RWPE2 (cell line): ENCODE measurements at regions not wholly inside any gene's neighbourhood (a gene's known extent, or its start where the extent isn't known, plus 50 kb on each side); places are given as distances from the start of the nearest gene placed in this dataset.

Experiments used
- ATAC-seq: fragments of 200-7000 bp; cut with Tn5 transposase; 3 replicates; pipeline ENCODE4 v1.9.1; 2021; ENCODE audit warnings: low read depth
- DNase-seq: peaks from one replicate; pipeline ENCODE4 v3.0.0-alpha.2; 2020; ENCODE audit warnings: low spot score
- H3K27ac ChIP-seq: fragments of 450-650 bp; 2 replicates; pipeline ENCODE4 v1.5.1; 2017; ENCODE audit warnings: mild to moderate bottlenecking; ENCODE audit not compliant: poor library complexity, severe bottlenecking
- H3K27me3 ChIP-seq: fragments of 250-450 bp; sonication (Bioruptor Pico); 2 replicates; pipeline ENCODE4 v1.5.1; 2021; ENCODE audit warnings: mild to moderate bottlenecking, moderate library complexity; ENCODE audit not compliant: insufficient read depth, poor library complexity, severe bottlenecking
- H3K36me3 ChIP-seq: fragments of 250-450 bp; sonication (Bioruptor Pico); 2 replicates; pipeline ENCODE4 v1.5.1; 2020; ENCODE audit warnings: low read depth, mild to moderate bottlenecking, moderate library complexity
- H3K4me1 ChIP-seq: fragments of 250-450 bp; sonication (Bioruptor Pico); 2 replicates; pipeline ENCODE4 v1.5.1; 2021; ENCODE audit warnings: mild to moderate bottlenecking, moderate library complexity; ENCODE audit not compliant: insufficient read depth, poor library complexity, severe bottlenecking
- H3K4me3 ChIP-seq: fragments of 250-450 bp; sonication (Bioruptor Pico); 2 replicates; pipeline ENCODE4 v1.5.1; 2021; ENCODE audit warnings: mild to moderate bottlenecking, moderate library complexity; ENCODE audit not compliant: severe bottlenecking
- H3K9me3 ChIP-seq: fragments of 250-450 bp; sonication (Bioruptor Pico); 2 replicates; pipeline ENCODE4 v1.5.1; 2021; ENCODE audit warnings: mild to moderate bottlenecking, moderate library complexity; ENCODE audit not compliant: severe bottlenecking
- TF ChIP-seq, protein P1 (sequence below): fragments of 450-650 bp; IDR thresholded peaks from one replicate; pipeline ENCODE4 v1.5.1; 2017; ENCODE audit warnings: mild to moderate bottlenecking, moderate library complexity; ENCODE audit not compliant: poor library complexity, severe bottlenecking

DNA sequence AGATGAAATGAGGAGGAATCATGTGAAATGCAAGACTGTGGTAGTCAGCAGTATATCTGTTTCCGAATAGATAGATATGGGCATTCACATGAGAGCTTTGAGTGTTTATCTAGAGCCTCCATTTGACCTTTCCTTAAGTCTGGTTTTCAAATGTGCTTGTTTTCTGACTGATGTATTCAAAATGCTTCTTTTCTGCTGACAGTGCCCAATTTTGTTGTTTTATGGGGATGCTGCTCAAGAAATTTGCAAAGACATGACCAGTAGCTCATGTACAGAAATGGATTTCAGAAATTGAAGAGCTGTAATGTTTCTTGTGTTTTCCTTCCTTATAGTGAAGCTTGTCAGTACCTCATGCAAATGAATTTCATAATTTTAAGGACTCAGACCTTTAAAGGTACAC, 903.4 kb upstream of the CDH8 start:
- TF ChIP-seq, protein P1, sequence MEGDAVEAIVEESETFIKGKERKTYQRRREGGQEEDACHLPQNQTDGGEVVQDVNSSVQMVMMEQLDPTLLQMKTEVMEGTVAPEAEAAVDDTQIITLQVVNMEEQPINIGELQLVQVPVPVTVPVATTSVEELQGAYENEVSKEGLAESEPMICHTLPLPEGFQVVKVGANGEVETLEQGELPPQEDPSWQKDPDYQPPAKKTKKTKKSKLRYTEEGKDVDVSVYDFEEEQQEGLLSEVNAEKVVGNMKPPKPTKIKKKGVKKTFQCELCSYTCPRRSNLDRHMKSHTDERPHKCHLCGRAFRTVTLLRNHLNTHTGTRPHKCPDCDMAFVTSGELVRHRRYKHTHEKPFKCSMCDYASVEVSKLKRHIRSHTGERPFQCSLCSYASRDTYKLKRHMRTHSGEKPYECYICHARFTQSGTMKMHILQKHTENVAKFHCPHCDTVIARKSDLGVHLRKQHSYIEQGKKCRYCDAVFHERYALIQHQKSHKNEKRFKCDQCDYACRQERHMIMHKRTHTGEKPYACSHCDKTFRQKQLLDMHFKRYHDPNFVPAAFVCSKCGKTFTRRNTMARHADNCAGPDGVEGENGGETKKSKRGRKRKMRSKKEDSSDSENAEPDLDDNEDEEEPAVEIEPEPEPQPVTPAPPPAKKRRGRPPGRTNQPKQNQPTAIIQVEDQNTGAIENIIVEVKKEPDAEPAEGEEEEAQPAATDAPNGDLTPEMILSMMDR: no peak
- H3K27ac ChIP-seq: no peak overlapping the region
- no peaks in the 10 kb centered on the region for H3K36me3 ChIP-seq
- ATAC-seq: no peak
- no peaks in the 10 kb centered on the region for H3K4me1 ChIP-seq
- no peak for DNase-seq
- no peaks in the 10 kb centered on the region for H3K27me3 ChIP-seq
- H3K9me3 ChIP-seq: no peaks in the 10 kb centered on the region
- H3K4me3 ChIP-seq: no peak overlapping the region

DNA sequence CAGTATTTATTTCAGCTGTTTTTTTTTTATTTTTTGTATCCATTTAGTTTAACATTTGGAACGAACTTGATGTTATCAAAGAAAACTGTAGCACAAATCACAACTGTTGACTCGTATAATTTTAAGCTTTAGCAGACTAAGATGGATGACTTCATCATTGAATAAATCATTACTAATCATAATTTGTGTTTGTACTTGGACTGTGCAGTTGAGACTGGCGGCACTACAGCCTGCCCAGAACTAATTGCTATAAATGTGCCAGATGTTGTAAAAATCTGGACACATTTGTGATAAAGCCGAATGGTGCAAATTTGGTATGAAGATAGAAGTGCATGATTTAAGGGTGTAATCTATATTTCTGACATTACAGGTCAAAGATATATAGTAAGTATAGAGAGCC, 897.7 kb upstream of the CDH8 start:
- H3K36me3 ChIP-seq: no peaks in the 10 kb centered on the region
- no peak overlapping the region for H3K27ac ChIP-seq
- H3K27me3 ChIP-seq: peaks cover 4% of the 10 kb centered on the region
- no peak for ATAC-seq
- H3K9me3 ChIP-seq: no peaks in the 10 kb centered on the region
- no peaks in the 10 kb centered on the region for H3K4me1 ChIP-seq
- TF ChIP-seq, protein P1: no peak
- H3K4me3 ChIP-seq: no peak overlapping the region
- no peak for DNase-seq

DNA sequence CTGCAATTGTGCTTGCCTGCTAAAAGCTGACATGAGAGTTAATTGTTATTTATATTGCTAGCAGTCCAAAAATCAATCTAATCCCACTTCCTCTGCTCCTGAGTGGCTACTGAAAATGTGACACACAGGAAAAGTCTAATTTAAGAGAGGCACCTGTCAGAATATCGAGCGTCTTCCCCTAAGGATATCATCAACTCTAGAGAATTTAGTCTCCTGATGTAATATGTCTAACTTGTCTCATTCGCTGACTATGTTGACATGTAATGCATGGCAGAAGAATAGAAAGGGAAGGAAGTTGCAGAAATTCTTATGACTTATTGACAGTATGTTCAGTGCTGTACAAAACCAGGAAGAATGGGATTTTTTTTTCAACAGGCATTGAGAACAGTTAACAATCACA, 893.4 kb upstream of the CDH8 start:
- ATAC-seq (no peak), DNase-seq (no peak)
- Histone ChIP-seq H3K27me3 (peaks cover 4% of the 10 kb centered on the region), H3K36me3 (no peaks in the 10 kb centered on the region), H3K27ac (no peak overlapping the region), H3K9me3 (no peaks in the 10 kb centered on the region), H3K4me3 (no peak overlapping the region), H3K4me1 (no peaks in the 10 kb centered on the region)
- TF ChIP-seq, protein P1: no peak

DNA sequence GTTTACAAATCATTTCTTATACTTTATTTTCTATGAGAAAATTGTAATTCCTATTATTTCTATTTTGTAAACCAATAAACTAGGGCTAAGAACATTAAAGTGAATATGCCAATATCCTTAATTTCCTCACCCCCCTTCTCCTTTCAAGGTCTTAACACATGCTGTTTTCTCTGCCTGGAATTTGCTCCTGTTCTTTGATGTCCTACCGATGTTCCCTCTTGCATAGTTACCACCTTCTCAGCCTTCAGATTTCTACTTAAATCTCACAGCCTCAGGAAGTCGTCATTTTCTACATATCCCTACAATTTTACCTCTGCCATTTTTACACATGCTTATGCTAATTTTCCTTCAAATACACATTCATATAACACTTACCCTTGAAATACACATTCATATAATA, 890.9 kb upstream of the CDH8 start:
- Histone ChIP-seq H3K4me1 (no peaks in the 10 kb centered on the region), H3K9me3 (no peaks in the 10 kb centered on the region), H3K4me3 (no peak overlapping the region), H3K27me3 (peaks cover 3% of the 10 kb centered on the region), H3K36me3 (no peaks in the 10 kb centered on the region), H3K27ac (no peak overlapping the region)
- no peak for DNase-seq
- TF ChIP-seq, protein P1: no peak
- no peak for ATAC-seq

DNA sequence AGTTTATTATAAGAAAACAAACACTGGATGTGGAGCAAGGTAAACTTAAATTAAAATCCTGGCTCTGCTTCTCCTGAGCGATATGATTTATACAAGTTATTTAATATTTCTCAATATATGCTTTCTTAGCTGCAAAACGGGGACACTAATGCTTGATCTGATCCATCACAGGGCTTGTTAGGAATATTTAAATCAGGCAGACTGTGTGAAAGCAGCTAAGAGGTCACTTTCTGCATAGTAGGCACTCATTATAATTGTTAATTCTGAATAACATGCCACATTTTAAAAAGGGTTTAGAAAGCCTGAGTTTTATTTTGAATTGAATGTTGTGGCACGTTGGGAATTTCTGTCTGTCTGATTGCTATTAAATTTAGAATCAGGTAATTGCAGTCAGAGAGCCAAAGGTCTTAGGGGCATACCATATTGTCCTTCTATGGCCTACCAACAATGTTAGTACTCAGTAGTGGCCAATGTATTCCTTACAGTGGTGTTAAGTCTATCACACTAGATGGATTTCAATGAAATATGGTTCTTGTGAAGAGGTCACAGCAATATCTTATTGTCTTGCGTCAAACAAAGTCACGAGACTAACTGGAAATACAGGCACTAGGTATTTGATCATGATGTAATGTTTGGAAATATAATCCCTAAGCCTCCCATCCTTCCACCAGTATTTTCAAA, 890.0 kb upstream of the CDH8 start:
- ATAC-seq: no peak
- Histone ChIP-seq H3K4me1 (no peaks in the 10 kb centered on the region), H3K27me3 (peaks cover 3% of the 10 kb centered on the region), H3K27ac (no peak overlapping the region), H3K36me3 (no peaks in the 10 kb centered on the region), H3K4me3 (no peak overlapping the region), H3K9me3 (no peaks in the 10 kb centered on the region)
- TF ChIP-seq, protein P1: no peak
- DNase-seq: no peak
